WTC11 (cell line): ENCODE measurements at regions not wholly inside any gene's neighbourhood (a gene's known extent, or its start where the extent isn't known, plus 50 kb on each side); places are given as distances from the start of the nearest gene placed in this dataset.

Source experiments
- ATAC-seq: fragments of 200-7000 bp; cut with Tn5 transposase; 2 replicates; pipeline ENCODE4 v1.10.0; 2021; ENCODE audit warnings: mild to moderate bottlenecking, moderate library complexity
- CTCF ChIA-PET: fragments of 300-600 bp; sonication (Branson Sonifier 250); formaldehyde crosslinking; loops from one replicate; lab custom pipeline; 2021; ENCODE audit warnings: antibody characterized with exemption; lab: Charles Lee
- POLR2A ChIA-PET: fragments of 350-600 bp; sonication (Branson Sonifier 250); formaldehyde crosslinking; loops from one replicate; lab custom pipeline; 2021; ENCODE audit warnings: antibody characterized with exemption; lab: Charles Lee
- DNase-seq: peaks from one replicate; pipeline ENCODE4 v3.0.0; 2021; ENCODE audit warnings: low spot score
- H3K27ac Mint-ChIP-seq: 2 replicates; pipeline ENCODE4 v1.8.0; 2021; ENCODE audit warnings: mixed read lengths
- H3K27me3 Mint-ChIP-seq: 2 replicates; pipeline ENCODE4 v1.8.0; 2021; ENCODE audit warnings: low read depth, mild to moderate bottlenecking, moderate library complexity, mixed read lengths
- H3K36me3 Mint-ChIP-seq: 2 replicates; pipeline ENCODE4 v1.8.0; 2021; ENCODE audit warnings: mixed read lengths
- H3K4me1 Mint-ChIP-seq: 2 replicates; pipeline ENCODE4 v1.8.0; 2022; ENCODE audit warnings: mixed read lengths
- H3K4me3 Mint-ChIP-seq: 2 replicates; pipeline ENCODE4 v1.8.0; 2021; ENCODE audit warnings: mild to moderate bottlenecking, moderate library complexity, mixed read lengths
- H3K9me3 Mint-ChIP-seq: 2 replicates; pipeline ENCODE4 v1.8.0; 2021; ENCODE audit warnings: mixed read lengths
- EMX1 ChIP-seq: fragments of 250-450 bp; sonication (Bioruptor Pico); IDR thresholded peaks from 2 replicates; pipeline ENCODE4 v1.8.0; 2021; ENCODE audit warnings: mild to moderate bottlenecking
- GABPB1 ChIP-seq: sonication (generic); formaldehyde crosslinking; IDR thresholded peaks from 2 replicates; pipeline ENCODE4 v1.8.1; 2023; ENCODE audit warnings: mild to moderate bottlenecking, missing genetic modification reagents
- GTF2I ChIP-seq: fragments of 250-450 bp; sonication (Bioruptor Pico); conservative IDR thresholded peaks from 2 replicates; pipeline ENCODE4 v1.4.0; 2021; ENCODE audit warnings: mild to moderate bottlenecking
- KAT7 ChIP-seq: sonication (generic); formaldehyde crosslinking; IDR thresholded peaks from 2 replicates; pipeline ENCODE4 v1.8.1; 2023; ENCODE audit warnings: missing genetic modification reagents, mild to moderate bottlenecking, borderline replicate concordance
- PRRX2 ChIP-seq: fragments of 250-450 bp; sonication (Bioruptor Pico); IDR thresholded peaks from 2 replicates; pipeline ENCODE4 v1.8.0; 2021; ENCODE audit warnings: mild to moderate bottlenecking
- SOX15 ChIP-seq: fragments of 250-450 bp; sonication (Bioruptor Pico); IDR thresholded peaks from 2 replicates; pipeline ENCODE4 v1.9.0; 2021; ENCODE audit warnings: mild to moderate bottlenecking
- ZNF121 ChIP-seq: sonication (generic); formaldehyde crosslinking; IDR thresholded peaks from 2 replicates; pipeline ENCODE4 v1.8.0; 2023; ENCODE audit warnings: missing genetic modification reagents
- ZNF263 ChIP-seq: sonication (generic); formaldehyde crosslinking; IDR thresholded peaks from 2 replicates; pipeline ENCODE4 v1.8.1; 2022; ENCODE audit warnings: low read depth, mild to moderate bottlenecking, moderate library complexity, missing genetic modification reagents
- ZNF416 ChIP-seq: fragments of 250-450 bp; sonication (Bioruptor Pico); IDR thresholded peaks from 2 replicates; pipeline ENCODE4 v1.9.0; 2021; ENCODE audit warnings: mild to moderate bottlenecking, inconsistent platforms
- TF ChIP-seq, protein P1 (sequence below): fragments of 250-450 bp; sonication (Bioruptor Pico); IDR thresholded peaks from 2 replicates; pipeline ENCODE4 v1.9.0; 2021; ENCODE audit warnings: mild to moderate bottlenecking
- TF ChIP-seq, protein P2 (sequence below): fragments of 200-600 bp; IDR thresholded peaks from 2 replicates; pipeline ENCODE4 v1.8.0; 2022; ENCODE audit warnings: antibody characterized with exemption
- TF ChIP-seq, protein P3 (sequence below): sonication (generic); formaldehyde crosslinking; IDR thresholded peaks from 2 replicates; pipeline ENCODE4 v1.8.0; 2022; ENCODE audit warnings: mild to moderate bottlenecking, missing genetic modification reagents
- TF ChIP-seq, protein P4 (sequence below): sonication (generic); formaldehyde crosslinking; IDR thresholded peaks from 2 replicates; pipeline ENCODE4 v1.8.1; 2023; ENCODE audit warnings: mild to moderate bottlenecking, missing genetic modification reagents, borderline replicate concordance
- TF ChIP-seq, protein P5 (sequence below): fragments of 250-450 bp; sonication (Bioruptor Pico); IDR thresholded peaks from 2 replicates; pipeline ENCODE4 v2.1.2; 2022; ENCODE audit warnings: mild to moderate bottlenecking, moderate library complexity
- TF ChIP-seq, protein P6 (sequence below): sonication (generic); formaldehyde crosslinking; IDR thresholded peaks from 2 replicates; pipeline ENCODE4 v1.8.1; 2023; ENCODE audit warnings: mild to moderate bottlenecking, missing genetic modification reagents, moderate library complexity
- TF ChIP-seq, protein P7 (sequence below): fragments of 250-450 bp; sonication (Bioruptor Pico); IDR thresholded peaks from 2 replicates; pipeline ENCODE4 v1.9.0; 2021; ENCODE audit warnings: mild to moderate bottlenecking, borderline replicate concordance

DNA sequence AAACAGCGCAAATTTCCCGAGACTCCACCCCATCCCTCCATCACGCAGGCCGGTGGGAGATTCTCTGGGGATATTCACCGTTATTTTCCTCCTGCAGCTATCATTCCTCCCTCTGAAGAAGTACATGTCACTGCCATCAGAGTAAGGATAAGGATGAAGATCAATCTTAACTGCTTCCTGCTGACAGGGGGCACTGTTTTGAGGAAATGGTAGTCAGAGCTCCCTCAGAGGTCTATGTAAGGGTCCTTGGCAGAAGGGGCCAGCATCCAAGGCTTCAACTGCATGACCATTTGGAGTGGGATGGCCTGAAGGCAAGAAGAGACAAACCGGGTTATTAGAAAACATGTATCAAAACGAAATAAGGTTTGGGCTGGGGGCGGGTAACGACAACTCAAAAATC lies 111.5 kb downstream of the KCNK1 start:
- H3K27ac Mint-ChIP-seq: no peak overlapping the region
- ChIA-PET POLR2A (no interaction called here), CTCF (interaction anchor here (0.6 to 1.5 kb wide), 12 partner anchors 8 to 285 kb away, joined by 3 to 7 read pairs (median 5); partner anchors contain the start of gene SLC35F3)
- ATAC-seq: peak; percentile 74
- H3K36me3 Mint-ChIP-seq: peaks cover 6% of the 10 kb centered on the region; the same call in 1 of the 2 replicates
- TF ChIP-seq, protein P1, sequence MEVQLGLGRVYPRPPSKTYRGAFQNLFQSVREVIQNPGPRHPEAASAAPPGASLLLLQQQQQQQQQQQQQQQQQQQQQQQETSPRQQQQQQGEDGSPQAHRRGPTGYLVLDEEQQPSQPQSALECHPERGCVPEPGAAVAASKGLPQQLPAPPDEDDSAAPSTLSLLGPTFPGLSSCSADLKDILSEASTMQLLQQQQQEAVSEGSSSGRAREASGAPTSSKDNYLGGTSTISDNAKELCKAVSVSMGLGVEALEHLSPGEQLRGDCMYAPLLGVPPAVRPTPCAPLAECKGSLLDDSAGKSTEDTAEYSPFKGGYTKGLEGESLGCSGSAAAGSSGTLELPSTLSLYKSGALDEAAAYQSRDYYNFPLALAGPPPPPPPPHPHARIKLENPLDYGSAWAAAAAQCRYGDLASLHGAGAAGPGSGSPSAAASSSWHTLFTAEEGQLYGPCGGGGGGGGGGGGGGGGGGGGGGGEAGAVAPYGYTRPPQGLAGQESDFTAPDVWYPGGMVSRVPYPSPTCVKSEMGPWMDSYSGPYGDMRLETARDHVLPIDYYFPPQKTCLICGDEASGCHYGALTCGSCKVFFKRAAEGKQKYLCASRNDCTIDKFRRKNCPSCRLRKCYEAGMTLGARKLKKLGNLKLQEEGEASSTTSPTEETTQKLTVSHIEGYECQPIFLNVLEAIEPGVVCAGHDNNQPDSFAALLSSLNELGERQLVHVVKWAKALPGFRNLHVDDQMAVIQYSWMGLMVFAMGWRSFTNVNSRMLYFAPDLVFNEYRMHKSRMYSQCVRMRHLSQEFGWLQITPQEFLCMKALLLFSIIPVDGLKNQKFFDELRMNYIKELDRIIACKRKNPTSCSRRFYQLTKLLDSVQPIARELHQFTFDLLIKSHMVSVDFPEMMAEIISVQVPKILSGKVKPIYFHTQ (CRISPR knock-in tag): no peak
- TF ChIP-seq, protein P2, sequence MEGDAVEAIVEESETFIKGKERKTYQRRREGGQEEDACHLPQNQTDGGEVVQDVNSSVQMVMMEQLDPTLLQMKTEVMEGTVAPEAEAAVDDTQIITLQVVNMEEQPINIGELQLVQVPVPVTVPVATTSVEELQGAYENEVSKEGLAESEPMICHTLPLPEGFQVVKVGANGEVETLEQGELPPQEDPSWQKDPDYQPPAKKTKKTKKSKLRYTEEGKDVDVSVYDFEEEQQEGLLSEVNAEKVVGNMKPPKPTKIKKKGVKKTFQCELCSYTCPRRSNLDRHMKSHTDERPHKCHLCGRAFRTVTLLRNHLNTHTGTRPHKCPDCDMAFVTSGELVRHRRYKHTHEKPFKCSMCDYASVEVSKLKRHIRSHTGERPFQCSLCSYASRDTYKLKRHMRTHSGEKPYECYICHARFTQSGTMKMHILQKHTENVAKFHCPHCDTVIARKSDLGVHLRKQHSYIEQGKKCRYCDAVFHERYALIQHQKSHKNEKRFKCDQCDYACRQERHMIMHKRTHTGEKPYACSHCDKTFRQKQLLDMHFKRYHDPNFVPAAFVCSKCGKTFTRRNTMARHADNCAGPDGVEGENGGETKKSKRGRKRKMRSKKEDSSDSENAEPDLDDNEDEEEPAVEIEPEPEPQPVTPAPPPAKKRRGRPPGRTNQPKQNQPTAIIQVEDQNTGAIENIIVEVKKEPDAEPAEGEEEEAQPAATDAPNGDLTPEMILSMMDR: 0 out of 2 replicates have a peak, but pooled peaks have one; percentile 16
- no peak for TF ChIP-seq GTF2I (CRISPR knock-in tag)
- TF ChIP-seq, protein P3, sequence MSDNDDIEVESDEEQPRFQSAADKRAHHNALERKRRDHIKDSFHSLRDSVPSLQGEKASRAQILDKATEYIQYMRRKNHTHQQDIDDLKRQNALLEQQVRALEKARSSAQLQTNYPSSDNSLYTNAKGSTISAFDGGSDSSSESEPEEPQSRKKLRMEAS (CRISPR knock-in tag): no peak
- no peak for TF ChIP-seq PRRX2 (CRISPR knock-in tag)
- TF ChIP-seq, protein P4, sequence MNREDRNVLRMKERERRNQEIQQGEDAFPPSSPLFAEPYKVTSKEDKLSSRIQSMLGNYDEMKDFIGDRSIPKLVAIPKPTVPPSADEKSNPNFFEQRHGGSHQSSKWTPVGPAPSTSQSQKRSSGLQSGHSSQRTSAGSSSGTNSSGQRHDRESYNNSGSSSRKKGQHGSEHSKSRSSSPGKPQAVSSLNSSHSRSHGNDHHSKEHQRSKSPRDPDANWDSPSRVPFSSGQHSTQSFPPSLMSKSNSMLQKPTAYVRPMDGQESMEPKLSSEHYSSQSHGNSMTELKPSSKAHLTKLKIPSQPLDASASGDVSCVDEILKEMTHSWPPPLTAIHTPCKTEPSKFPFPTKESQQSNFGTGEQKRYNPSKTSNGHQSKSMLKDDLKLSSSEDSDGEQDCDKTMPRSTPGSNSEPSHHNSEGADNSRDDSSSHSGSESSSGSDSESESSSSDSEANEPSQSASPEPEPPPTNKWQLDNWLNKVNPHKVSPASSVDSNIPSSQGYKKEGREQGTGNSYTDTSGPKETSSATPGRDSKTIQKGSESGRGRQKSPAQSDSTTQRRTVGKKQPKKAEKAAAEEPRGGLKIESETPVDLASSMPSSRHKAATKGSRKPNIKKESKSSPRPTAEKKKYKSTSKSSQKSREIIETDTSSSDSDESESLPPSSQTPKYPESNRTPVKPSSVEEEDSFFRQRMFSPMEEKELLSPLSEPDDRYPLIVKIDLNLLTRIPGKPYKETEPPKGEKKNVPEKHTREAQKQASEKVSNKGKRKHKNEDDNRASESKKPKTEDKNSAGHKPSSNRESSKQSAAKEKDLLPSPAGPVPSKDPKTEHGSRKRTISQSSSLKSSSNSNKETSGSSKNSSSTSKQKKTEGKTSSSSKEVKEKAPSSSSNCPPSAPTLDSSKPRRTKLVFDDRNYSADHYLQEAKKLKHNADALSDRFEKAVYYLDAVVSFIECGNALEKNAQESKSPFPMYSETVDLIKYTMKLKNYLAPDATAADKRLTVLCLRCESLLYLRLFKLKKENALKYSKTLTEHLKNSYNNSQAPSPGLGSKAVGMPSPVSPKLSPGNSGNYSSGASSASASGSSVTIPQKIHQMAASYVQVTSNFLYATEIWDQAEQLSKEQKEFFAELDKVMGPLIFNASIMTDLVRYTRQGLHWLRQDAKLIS (CRISPR knock-in tag): no peak
- TF ChIP-seq, protein P5, sequence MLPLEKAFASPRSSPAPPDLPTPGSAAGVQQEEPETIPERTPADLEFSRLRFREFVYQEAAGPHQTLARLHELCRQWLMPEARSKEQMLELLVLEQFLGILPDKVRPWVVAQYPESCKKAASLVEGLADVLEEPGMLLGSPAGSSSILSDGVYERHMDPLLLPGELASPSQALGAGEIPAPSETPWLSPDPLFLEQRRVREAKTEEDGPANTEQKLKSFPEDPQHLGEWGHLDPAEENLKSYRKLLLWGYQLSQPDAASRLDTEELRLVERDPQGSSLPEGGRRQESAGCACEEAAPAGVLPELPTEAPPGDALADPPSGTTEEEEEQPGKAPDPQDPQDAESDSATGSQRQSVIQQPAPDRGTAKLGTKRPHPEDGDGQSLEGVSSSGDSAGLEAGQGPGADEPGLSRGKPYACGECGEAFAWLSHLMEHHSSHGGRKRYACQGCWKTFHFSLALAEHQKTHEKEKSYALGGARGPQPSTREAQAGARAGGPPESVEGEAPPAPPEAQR (CRISPR knock-in tag): no peak
- no peak for TF ChIP-seq ZNF121
- no peak for TF ChIP-seq SOX15
- peaks cover 6% of the 10 kb centered on the region for H3K27me3 Mint-ChIP-seq
- no peak overlapping the region for H3K4me3 Mint-ChIP-seq
- peak; percentile 24 for DNase-seq
- peaks cover 52% of the 10 kb centered on the region for H3K4me1 Mint-ChIP-seq
- H3K9me3 Mint-ChIP-seq: peaks cover 10% of the 10 kb centered on the region

DNA sequence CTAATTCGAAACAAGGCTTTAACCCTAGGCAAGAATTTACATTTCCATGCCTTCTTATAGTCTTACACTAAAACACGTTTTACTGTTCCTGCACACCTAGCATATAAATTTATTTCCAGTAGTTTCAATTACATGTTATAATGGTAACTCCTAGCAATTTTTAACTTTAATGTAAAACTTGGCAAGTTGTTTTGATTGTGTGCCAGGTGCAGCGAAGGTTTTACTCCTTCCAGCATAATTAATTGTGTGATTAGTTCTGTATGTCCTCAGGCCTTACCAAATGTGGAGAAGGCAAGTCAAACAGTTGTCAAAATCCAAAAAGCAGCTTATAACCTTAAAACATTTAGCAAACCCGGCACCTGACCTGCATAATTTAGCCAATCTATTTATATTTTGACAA lies 114.8 kb downstream of the KCNK1 start:
- ChIA-PET POLR2A (no interaction called here), CTCF (no interaction called here)
- peaks cover 9% of the 10 kb centered on the region for H3K9me3 Mint-ChIP-seq

DNA sequence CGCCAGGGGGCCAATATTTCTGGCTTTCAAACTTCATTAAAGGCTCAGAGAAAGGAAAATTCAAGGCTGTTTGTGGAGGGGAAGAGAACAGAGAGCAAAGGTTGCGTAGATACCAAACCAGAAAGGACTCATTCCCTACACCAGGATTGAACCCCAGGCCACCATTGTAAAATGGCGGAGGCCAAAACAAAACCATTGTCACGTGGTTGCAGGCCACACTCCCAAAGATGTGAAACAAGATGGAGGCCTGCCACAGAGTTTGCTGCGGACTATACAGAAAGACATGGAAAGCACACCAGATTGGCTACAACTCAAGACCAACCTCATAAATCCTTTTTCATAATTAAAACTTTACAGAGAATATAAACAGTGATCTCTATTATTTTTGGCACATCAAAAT lies 116.5 kb downstream of the KCNK1 start:
- H3K4me1 Mint-ChIP-seq: peaks cover 62% of the 10 kb centered on the region
- DNase-seq: no peak
- H3K4me3 Mint-ChIP-seq: no peak overlapping the region

More for the DNA sequence above, 114.8 kb downstream of the KCNK1 start:
- no peak for TF ChIP-seq ZNF263 (CRISPR knock-in tag)
- no peak for TF ChIP-seq GABPB1 (CRISPR knock-in tag)
- TF ChIP-seq KAT7: no peak
- ATAC-seq (no peak), DNase-seq (no peak)
- no peak overlapping the region for H3K4me3 Mint-ChIP-seq
- peaks cover 3% of the 10 kb centered on the region for H3K27me3 Mint-ChIP-seq
- peaks cover 6% of the 10 kb centered on the region; the same call in 1 of the 2 replicates for H3K36me3 Mint-ChIP-seq
- H3K27ac Mint-ChIP-seq: no peak overlapping the region
- H3K4me1 Mint-ChIP-seq: peaks cover 58% of the 10 kb centered on the region

More for the DNA sequence above, 116.5 kb downstream of the KCNK1 start:
- H3K27me3 Mint-ChIP-seq: no peaks in the 10 kb centered on the region; the same call in 1 of the 2 replicates
- ChIA-PET CTCF (interaction anchor here (0.7 to 2.8 kb wide), 4 partner anchors 9 to 420 kb away, joined by 3 to 7 read pairs (median 3); no protein-coding TSS in a partner anchor), POLR2A (no interaction called here)
- no peaks in the 10 kb centered on the region for H3K36me3 Mint-ChIP-seq
- peak overlapping the region; percentile 86; the same call in 1 of the 2 replicates for H3K27ac Mint-ChIP-seq
- H3K9me3 Mint-ChIP-seq: peaks cover 3% of the 10 kb centered on the region; the same call in 1 of the 2 replicates
- ATAC-seq: no peak
- TF ChIP-seq ZNF416 (CRISPR knock-in tag) (no peak), EMX1 (CRISPR knock-in tag) (no peak)
- TF ChIP-seq, protein P5 (CRISPR knock-in tag): peak; percentile 59; the same call in 1 of the 2 replicates
- TF ChIP-seq, protein P6, sequence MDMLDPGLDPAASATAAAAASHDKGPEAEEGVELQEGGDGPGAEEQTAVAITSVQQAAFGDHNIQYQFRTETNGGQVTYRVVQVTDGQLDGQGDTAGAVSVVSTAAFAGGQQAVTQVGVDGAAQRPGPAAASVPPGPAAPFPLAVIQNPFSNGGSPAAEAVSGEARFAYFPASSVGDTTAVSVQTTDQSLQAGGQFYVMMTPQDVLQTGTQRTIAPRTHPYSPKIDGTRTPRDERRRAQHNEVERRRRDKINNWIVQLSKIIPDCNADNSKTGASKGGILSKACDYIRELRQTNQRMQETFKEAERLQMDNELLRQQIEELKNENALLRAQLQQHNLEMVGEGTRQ (CRISPR knock-in tag): peak; percentile 41; the same call in 1 of the 2 replicates
- TF ChIP-seq, protein P7, sequence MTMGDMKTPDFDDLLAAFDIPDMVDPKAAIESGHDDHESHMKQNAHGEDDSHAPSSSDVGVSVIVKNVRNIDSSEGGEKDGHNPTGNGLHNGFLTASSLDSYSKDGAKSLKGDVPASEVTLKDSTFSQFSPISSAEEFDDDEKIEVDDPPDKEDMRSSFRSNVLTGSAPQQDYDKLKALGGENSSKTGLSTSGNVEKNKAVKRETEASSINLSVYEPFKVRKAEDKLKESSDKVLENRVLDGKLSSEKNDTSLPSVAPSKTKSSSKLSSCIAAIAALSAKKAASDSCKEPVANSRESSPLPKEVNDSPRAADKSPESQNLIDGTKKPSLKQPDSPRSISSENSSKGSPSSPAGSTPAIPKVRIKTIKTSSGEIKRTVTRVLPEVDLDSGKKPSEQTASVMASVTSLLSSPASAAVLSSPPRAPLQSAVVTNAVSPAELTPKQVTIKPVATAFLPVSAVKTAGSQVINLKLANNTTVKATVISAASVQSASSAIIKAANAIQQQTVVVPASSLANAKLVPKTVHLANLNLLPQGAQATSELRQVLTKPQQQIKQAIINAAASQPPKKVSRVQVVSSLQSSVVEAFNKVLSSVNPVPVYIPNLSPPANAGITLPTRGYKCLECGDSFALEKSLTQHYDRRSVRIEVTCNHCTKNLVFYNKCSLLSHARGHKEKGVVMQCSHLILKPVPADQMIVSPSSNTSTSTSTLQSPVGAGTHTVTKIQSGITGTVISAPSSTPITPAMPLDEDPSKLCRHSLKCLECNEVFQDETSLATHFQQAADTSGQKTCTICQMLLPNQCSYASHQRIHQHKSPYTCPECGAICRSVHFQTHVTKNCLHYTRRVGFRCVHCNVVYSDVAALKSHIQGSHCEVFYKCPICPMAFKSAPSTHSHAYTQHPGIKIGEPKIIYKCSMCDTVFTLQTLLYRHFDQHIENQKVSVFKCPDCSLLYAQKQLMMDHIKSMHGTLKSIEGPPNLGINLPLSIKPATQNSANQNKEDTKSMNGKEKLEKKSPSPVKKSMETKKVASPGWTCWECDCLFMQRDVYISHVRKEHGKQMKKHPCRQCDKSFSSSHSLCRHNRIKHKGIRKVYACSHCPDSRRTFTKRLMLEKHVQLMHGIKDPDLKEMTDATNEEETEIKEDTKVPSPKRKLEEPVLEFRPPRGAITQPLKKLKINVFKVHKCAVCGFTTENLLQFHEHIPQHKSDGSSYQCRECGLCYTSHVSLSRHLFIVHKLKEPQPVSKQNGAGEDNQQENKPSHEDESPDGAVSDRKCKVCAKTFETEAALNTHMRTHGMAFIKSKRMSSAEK (CRISPR knock-in tag): no peak
